ENCODE measurements at regions not wholly inside any gene's neighbourhood (a gene's known extent, or its start where the extent isn't known, plus 50 kb on each side); places are given as distances from the start of the nearest gene placed in this dataset.

GRCh38 chr1:60589916-60590315 is 492.4 kb upstream of the NFIA start:
- Histone ChIP-seq H3K9me3 (ENCODE audit: control insufficient read depth in 1 of 2, insufficient read depth in 1 of 2, low read depth in 1 of 2, low read length in 2 of 2) (no peaks in the 10 kb centered on the region), H3K27ac (ENCODE audit: low read depth, low read length) (no peak overlapping the region), H3K36me3 (ENCODE audit: control insufficient read depth in 1 of 2, insufficient read depth in 2 of 2, low read length in 2 of 2) (no peaks in the 10 kb centered on the region), H3K79me2 (ENCODE audit: insufficient read depth, low read length) (no peaks in the 10 kb centered on the region), H3K27me3 (ENCODE audit: insufficient read depth, low read length) (no peaks in the 10 kb centered on the region), H3K4me3 (replicated peaks in 1 of 2; ENCODE audit: low read depth in 1 of 2, low read length in 2 of 2) (no peak overlapping the region), H3K9ac (ENCODE audit: low read length) (no peak overlapping the region), H3K4me1 (ENCODE audit: control insufficient read depth in 1 of 2, insufficient read depth in 2 of 2, low read length in 2 of 2) (no peaks in the 10 kb centered on the region), H3K9me2 (ENCODE audit: insufficient read depth) (no peaks in the 10 kb centered on the region), H3K4me2 (ENCODE audit: low read length) (no peak overlapping the region), H4K20me1 (ENCODE audit: insufficient read depth) (no peaks in the 10 kb centered on the region), H2AFZ (ENCODE audit: low read depth, low read length, poor library complexity, severe bottlenecking) (no peak overlapping the region)
- DNase-seq (ENCODE audit: low read depth, low spot score) (no peak), ATAC-seq (no peak)
- no TSS peak for BruUV-seq (replicated peaks)
- no peak for TF ChIP-seq POLR2AphosphoS5 (IDR thresholded peaks at IDR 0.05; ENCODE audit: low read depth, low read length)
- intact Hi-C loops (cut with micrococcal nuclease): no loop called here
- ChIA-PET POLR2A (no interaction called here), CTCF (no interaction called here), RAD21 (ENCODE audit: low non-redundant PET in 1 of 2, low total read pairs in 2 of 2, uncharacterized antibody in 2 of 2, unreplicated experiment in 2 of 2) (no interaction called here)

- Histone ChIP-seq H3K27me3 (ENCODE audit: insufficient read depth, low read length) (no peaks in the 10 kb centered on the region), H3K4me3 (replicated peaks in 1 of 2; ENCODE audit: low read depth in 1 of 2, low read length in 2 of 2) (no peak overlapping the region), H4K20me1 (ENCODE audit: insufficient read depth) (no peaks in the 10 kb centered on the region), H3K9ac (ENCODE audit: low read length) (no peak overlapping the region), H3K4me2 (ENCODE audit: low read length) (no peak overlapping the region), H3K9me2 (ENCODE audit: insufficient read depth) (no peaks in the 10 kb centered on the region), H3K4me1 (ENCODE audit: control insufficient read depth in 1 of 2, insufficient read depth in 2 of 2, low read length in 2 of 2) (no peaks in the 10 kb centered on the region), H3K27ac (ENCODE audit: low read depth, low read length) (no peak overlapping the region), H2AFZ (ENCODE audit: low read depth, low read length, poor library complexity, severe bottlenecking) (no peak overlapping the region), H3K9me3 (ENCODE audit: control insufficient read depth in 1 of 2, insufficient read depth in 1 of 2, low read depth in 1 of 2, low read length in 2 of 2) (no peaks in the 10 kb centered on the region), H3K79me2 (ENCODE audit: insufficient read depth, low read length) (no peaks in the 10 kb centered on the region), H3K36me3 (ENCODE audit: control insufficient read depth in 1 of 2, insufficient read depth in 2 of 2, low read length in 2 of 2) (no peaks in the 10 kb centered on the region)
- BruUV-seq (replicated peaks): no TSS peak
- TF ChIP-seq EGR1 (IDR thresholded peaks at IDR 0.05; ENCODE audit: low read depth): no peak
- no peak for TF ChIP-seq JUND (IDR thresholded peaks at IDR 0.05)
- TF ChIP-seq EZH2phosphoT487 (IDR thresholded peaks at IDR 0.05; ENCODE audit: borderline replicate concordance): no peak
- TF ChIP-seq CEBPB (IDR thresholded peaks at IDR 0.05; ENCODE audit: low read depth): no peak
- no peak for TF ChIP-seq ELF1 (IDR thresholded peaks at IDR 0.05; ENCODE audit: borderline replicate concordance, low read depth)
- TF ChIP-seq, protein P1, sequence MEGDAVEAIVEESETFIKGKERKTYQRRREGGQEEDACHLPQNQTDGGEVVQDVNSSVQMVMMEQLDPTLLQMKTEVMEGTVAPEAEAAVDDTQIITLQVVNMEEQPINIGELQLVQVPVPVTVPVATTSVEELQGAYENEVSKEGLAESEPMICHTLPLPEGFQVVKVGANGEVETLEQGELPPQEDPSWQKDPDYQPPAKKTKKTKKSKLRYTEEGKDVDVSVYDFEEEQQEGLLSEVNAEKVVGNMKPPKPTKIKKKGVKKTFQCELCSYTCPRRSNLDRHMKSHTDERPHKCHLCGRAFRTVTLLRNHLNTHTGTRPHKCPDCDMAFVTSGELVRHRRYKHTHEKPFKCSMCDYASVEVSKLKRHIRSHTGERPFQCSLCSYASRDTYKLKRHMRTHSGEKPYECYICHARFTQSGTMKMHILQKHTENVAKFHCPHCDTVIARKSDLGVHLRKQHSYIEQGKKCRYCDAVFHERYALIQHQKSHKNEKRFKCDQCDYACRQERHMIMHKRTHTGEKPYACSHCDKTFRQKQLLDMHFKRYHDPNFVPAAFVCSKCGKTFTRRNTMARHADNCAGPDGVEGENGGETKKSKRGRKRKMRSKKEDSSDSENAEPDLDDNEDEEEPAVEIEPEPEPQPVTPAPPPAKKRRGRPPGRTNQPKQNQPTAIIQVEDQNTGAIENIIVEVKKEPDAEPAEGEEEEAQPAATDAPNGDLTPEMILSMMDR (IDR thresholded peaks at IDR 0.05 in 2 of 3, conservative IDR thresholded peaks at IDR 0.05 in 1 of 3; ENCODE audit: borderline replicate concordance in 1 of 3, insufficient read depth in 1 of 3, low read depth in 2 of 3, low read length in 2 of 3): no peak
- no peak for TF ChIP-seq SIN3A (IDR thresholded peaks at IDR 0.05; ENCODE audit: low read depth)
- no peak for TF ChIP-seq RAD21 (IDR thresholded peaks at IDR 0.05; ENCODE audit: low read depth)
- no peak for TF ChIP-seq SP1 (IDR thresholded peaks at IDR 0.05; ENCODE audit: low read depth)
- no peak for TF ChIP-seq FOSL1 (IDR thresholded peaks at IDR 0.05; ENCODE audit: low read depth)
- no peak for TF ChIP-seq CBX3 (IDR thresholded peaks at IDR 0.05; ENCODE audit: low read depth)
- no peak for TF ChIP-seq ZBTB33 (IDR thresholded peaks at IDR 0.05; ENCODE audit: extremely low read depth, insufficient replicate concordance, low read length)
- no peak for TF ChIP-seq YY1 (IDR thresholded peaks at IDR 0.05; ENCODE audit: extremely low read depth, insufficient replicate concordance, low read depth, low read length)
- no peak for TF ChIP-seq EZH2 (IDR thresholded peaks at IDR 0.05)
- intact Hi-C loops (cut with micrococcal nuclease): no loop called here
- RAD21 ChIA-PET (ENCODE audit: low non-redundant PET in 1 of 2, low total read pairs in 2 of 2, uncharacterized antibody in 2 of 2, unreplicated experiment in 2 of 2): no interaction called here
- POLR2A ChIA-PET: no interaction called here
- ATAC-seq (no peak), DNase-seq (ENCODE audit: low read depth, low spot score) (no peak)
- CTCF ChIA-PET: no interaction called here
Observed at GRCh38 chr1:60589046-60589748, 493.2 kb upstream of the NFIA start.

Measured in HCT116 (cell line).